K562 (cell line): ENCODE measurements at regions not wholly inside any gene's neighbourhood (a gene's known extent, or its start where the extent isn't known, plus 50 kb on each side); places are given as distances from the start of the nearest gene placed in this dataset.

Experiments
- ATAC-seq: fragments of 200-7000 bp; cut with Tn5 transposase; 3 replicates; pipeline ENCODE4 v1.9.1; 2020; ENCODE audit warnings: moderate library complexity
- BruUV-seq: library from RNA; stranded (reverse); fragments of 400-500 nt; replicated peaks from 2 replicates; lab custom pipeline; 2021; lab: Mats Ljungman, UMichigan
- CTCF ChIA-PET: fragments of 300-600 bp; formaldehyde crosslinking; extraction: SDS; loops from one replicate; lab custom pipeline; 2021; ENCODE audit warnings: low intra/inter-chr PET ratio; lab: Yijun Ruan, JAX
- POLR2A ChIA-PET: fragments of 300-600, 350-650 bp; sonication (Branson Sonifier 250); formaldehyde crosslinking; extraction: SDS; loops from one replicate; lab custom pipeline; 2021; ENCODE audit warnings: antibody characterized with exemption, inconsistent platforms; lab: Yijun Ruan, JAX
- DNase-seq, 4 experiments: peaks; one replicate each; pipeline versions ENCODE4 v3.0.0 to v3.0.0-alpha.2; 2011 to 2018; ENCODE audit warnings: low spot score in 3 of 4, mixed read lengths in 3 of 4; ENCODE audit errors: extremely low read depth in 1 of 4
- FAIRE-seq: peaks from 2 replicates; lab custom pipeline; 2011; peaks lifted over from hg19 to GRCh38; lab: Jason Lieb, UNC
- H2AFZ ChIP-seq: 2 replicates; pipeline ENCODE4 v1.6.0; 2011; ENCODE audit warnings: low read depth, low read length, control low read depth, inconsistent platforms
- H3K27ac ChIP-seq: fragments of 200-600 bp; 3 replicates; pipeline ENCODE4 v1.8.0; 2011; ENCODE audit warnings: low read depth, mild to moderate bottlenecking, control low read depth, inconsistent platforms, low read length, moderate library complexity, mixed read lengths; ENCODE audit errors: extremely low read depth
- H3K27me3 ChIP-seq, 2 experiments: fragments of 300-600 bp in 1 of 2; 2 replicates in 1 of 2; 3 replicates in 1 of 2; pipeline versions ENCODE4 v1.6.0 to v1.8.0; 2011; ENCODE audit warnings: inconsistent platforms in 2 of 2, low read length in 2 of 2, mild to moderate bottlenecking in 1 of 2, mixed read lengths in 1 of 2, moderate library complexity in 1 of 2; ENCODE audit not compliant: control insufficient read depth in 2 of 2, insufficient read depth in 2 of 2
- H3K36me3 ChIP-seq: fragments of 300-600 bp; 3 replicates; pipeline ENCODE4 v1.8.0; 2011; ENCODE audit warnings: mild to moderate bottlenecking, low read length, inconsistent platforms; ENCODE audit not compliant: control insufficient read depth, insufficient read depth
- H3K4me1 ChIP-seq, 2 experiments: fragments of 200-600 bp in 1 of 2; replicated peaks in 1 of 2; 2 replicates in 1 of 2; 3 replicates in 1 of 2; pipeline versions ENCODE4 v1.5.1 to v1.8.0; 2011; ENCODE audit warnings: inconsistent platforms in 2 of 2, low read length in 2 of 2, mild to moderate bottlenecking in 1 of 2, mixed read lengths in 1 of 2, moderate library complexity in 1 of 2; ENCODE audit not compliant: control insufficient read depth in 2 of 2, insufficient read depth in 2 of 2
- H3K4me2 ChIP-seq: 2 replicates; pipeline ENCODE4 v1.6.1; 2011; ENCODE audit warnings: low read length, control low read depth, inconsistent platforms, mixed read lengths; ENCODE audit not compliant: insufficient read depth
- H3K4me3 ChIP-seq: fragments of 200-600 bp; sonication (generic), shearing (Covaris generic); 2 replicates; pipeline ENCODE4 v1.5.1; 2016; ENCODE audit warnings: control low read depth, inconsistent platforms
- H3K79me2 ChIP-seq: fragments of 200-600 bp; 3 replicates; pipeline ENCODE4 v1.8.0; 2011; ENCODE audit warnings: low read length, inconsistent platforms; ENCODE audit not compliant: control insufficient read depth, insufficient read depth
- H3K9ac ChIP-seq, 2 experiments: 2 replicates each; pipeline versions ENCODE4 v1.6.0 to v1.6.1; 2011; ENCODE audit warnings: low read depth in 2 of 2, low read length in 2 of 2, control low read depth in 1 of 2, inconsistent platforms in 1 of 2, mild to moderate bottlenecking in 1 of 2, mixed read lengths in 1 of 2; ENCODE audit not compliant: insufficient read depth in 1 of 2
- H3K9me1 ChIP-seq: one replicate; pipeline ENCODE4 v1.6.0; 2011; ENCODE audit warnings: inconsistent platforms, mild to moderate bottlenecking, low read length, moderate library complexity; ENCODE audit not compliant: control insufficient read depth, insufficient read depth
- H3K9me3 ChIP-seq: replicated peaks from 2 replicates; pipeline ENCODE4 v1.5.1; 2011; ENCODE audit warnings: low read depth, low read length, inconsistent platforms; ENCODE audit not compliant: control insufficient read depth, insufficient read depth
- H4K20me1 ChIP-seq: replicated peaks from 2 replicates; pipeline ENCODE4 v1.6.1; 2011; ENCODE audit warnings: low read length, inconsistent platforms, mixed read lengths; ENCODE audit not compliant: control insufficient read depth, insufficient read depth
- ARID1B ChIP-seq: fragments of 450-650 bp; IDR thresholded peaks from 2 replicates; pipeline ENCODE4 v1.6.1; 2016; ENCODE audit warnings: antibody characterized with exemption, mild to moderate bottlenecking, inconsistent platforms
- CCAR2 ChIP-seq: fragments of 200-400 bp; formaldehyde crosslinking; IDR thresholded peaks from 2 replicates; pipeline ENCODE4 v1.6.1; 2017; ENCODE audit warnings: mild to moderate bottlenecking, low read depth, low read length
- ELK1 ChIP-seq: sonication (generic); formaldehyde crosslinking; IDR thresholded peaks from 2 replicates; pipeline ENCODE4 v1.8.1; 2022; ENCODE audit warnings: missing genetic modification reagents
- EP400 ChIP-seq: fragments of 450-650 bp; IDR thresholded peaks from 2 replicates; pipeline ENCODE4 v1.6.1; 2017; ENCODE audit warnings: antibody characterized with exemption, mild to moderate bottlenecking, moderate library complexity
- ESRRB ChIP-seq: fragments of 250-450 bp; sonication (Bioruptor Pico); IDR thresholded peaks from 2 replicates; pipeline ENCODE4 v1.5.0; 2020; ENCODE audit warnings: mild to moderate bottlenecking, moderate library complexity, borderline replicate concordance
- FOS ChIP-seq: IDR thresholded peaks from 3 replicates; pipeline ENCODE4 v1.6.1; 2011; ENCODE audit not compliant: insufficient read length; ENCODE audit errors: extremely low read depth
- HIVEP1 ChIP-seq: fragments of 250-450 bp; sonication (Bioruptor Pico); IDR thresholded peaks from 2 replicates; pipeline ENCODE4 v1.4.0; 2020; ENCODE audit warnings: mild to moderate bottlenecking
- MAFF ChIP-seq: IDR thresholded peaks from 2 replicates; pipeline ENCODE4 v1.6.1; 2012; ENCODE audit warnings: low read length, improper control_type of control experiment
- NFXL1 ChIP-seq: fragments of 450-650 bp; formaldehyde crosslinking; IDR thresholded peaks from 2 replicates; pipeline ENCODE4 v1.4.0; 2021; ENCODE audit warnings: mild to moderate bottlenecking
- POLR3A ChIP-seq: IDR thresholded peaks from 2 replicates; pipeline ENCODE4 v1.6.1; 2011; ENCODE audit warnings: borderline replicate concordance, mild to moderate bottlenecking, moderate library complexity; ENCODE audit not compliant: insufficient read length, insufficient read depth; ENCODE audit errors: extremely low read depth
- PREB ChIP-seq: sonication (generic); formaldehyde crosslinking; IDR thresholded peaks from 2 replicates; pipeline ENCODE4 v1.8.1; 2023; ENCODE audit warnings: mild to moderate bottlenecking, missing genetic modification reagents
- SAFB2 ChIP-seq: fragments of 200-400 bp; formaldehyde crosslinking; IDR thresholded peaks from 2 replicates; pipeline ENCODE4 v1.6.1; 2018; ENCODE audit warnings: borderline replicate concordance, low read length, low read depth, moderate library complexity; ENCODE audit not compliant: severe bottlenecking
- SIN3B ChIP-seq: fragments of 450-650 bp; IDR thresholded peaks from 2 replicates; pipeline ENCODE4 v1.6.1; 2017; ENCODE audit warnings: low read depth, mild to moderate bottlenecking, moderate library complexity
- SREBF1 ChIP-seq: fragments of 150-350 bp; IDR thresholded peaks from 2 replicates; pipeline ENCODE4 v1.6.1; 2014; ENCODE audit warnings: antibody characterized with exemption, low read depth, low read length, borderline replicate concordance
- TEAD1 ChIP-seq, 2 experiments: fragments of 450-650 bp in 1 of 2; sonication (generic) in 1 of 2; formaldehyde crosslinking; IDR thresholded peaks; 2 replicates each; pipeline versions ENCODE4 v1.4.0 to v1.8.0; 2020 to 2022; ENCODE audit warnings: mild to moderate bottlenecking in 2 of 2, missing genetic modification reagents in 1 of 2
- YY1 ChIP-seq, 3 experiments: IDR thresholded peaks; 2 replicates each; pipeline ENCODE4 v1.6.1; 2011; ENCODE audit warnings: low read length in 2 of 3, mild to moderate bottlenecking in 2 of 3, moderate library complexity in 2 of 3, borderline replicate concordance in 1 of 3, control low read depth in 1 of 3, low read depth in 1 of 3; ENCODE audit not compliant: insufficient read depth in 3 of 3, insufficient replicate concordance in 2 of 3, control insufficient read depth in 1 of 3, insufficient read length in 1 of 3; ENCODE audit errors: extremely low read depth in 1 of 3
- ZKSCAN3 ChIP-seq: fragments of 250-450 bp; sonication (Bioruptor Pico); IDR thresholded peaks from 2 replicates; pipeline ENCODE4 v1.4.0; 2020
- ZNF217 ChIP-seq: sonication (generic); formaldehyde crosslinking; IDR thresholded peaks from 2 replicates; pipeline ENCODE4 v1.8.0; 2022; ENCODE audit warnings: mild to moderate bottlenecking, missing genetic modification reagents
- WGBS: fragments of 100-300 bp; shearing (Covaris generic); methylation state at CpG from one replicate; pipeline ENCODE4 v1.1.6; 2016; ENCODE audit warnings: low coverage, mixed read lengths; ENCODE audit not compliant: insufficient coverage; ENCODE audit errors: missing lambda C conversion rate; 5-methylcytosine and 5-hydroxymethylcytosine counted together
- in situ Hi-C: fragments of 300-500 bp; cut with MboI; formaldehyde crosslinking; loops from 4 replicates; pipeline ENCODE4 v1.15.0; 2018; ENCODE audit warnings: inconsistent platforms, mixed read lengths
- intact Hi-C: fragments of 100-400 bp; cut with micrococcal nuclease; formaldehyde crosslinking; loops from 2 replicates; pipeline ENCODE4 v1.14.2; 2022
- TF ChIP-seq, protein P1 (sequence below): IDR thresholded peaks from 2 replicates; pipeline ENCODE4 v1.6.1; 2011; ENCODE audit not compliant: insufficient read length; ENCODE audit errors: extremely low read depth

- TF ChIP-seq NFXL1 (CRISPR knock-in tag) (no peak), POLR3A (no peak), YY1 (IDR thresholded peaks at IDR 0.05; ENCODE audit: borderline replicate concordance in 1 of 3, control insufficient read depth in 1 of 3, extremely low read depth in 1 of 3, insufficient read depth in 3 of 3, insufficient read length in 1 of 3, insufficient replicate concordance in 2 of 3, low read depth in 1 of 3, low read length in 2 of 3) (no peak), EP400 (no peak)
Observed at GRCh38 chr5:12099296-12099695, 195.1 kb upstream of the CTNND2 start (continued).

- no peaks in the 10 kb centered on the region for H3K27me3 ChIP-seq
- H3K9me3 ChIP-seq = no peaks in the 10 kb centered on the region
- in situ Hi-C loops (no loop called here), intact Hi-C loops (no loop called here)
- POLR2A ChIA-PET = no interaction called here
- no peak overlapping the region for H3K9ac ChIP-seq
- no peak overlapping the region for H3K4me3 ChIP-seq
- ATAC-seq (no peak), FAIRE-seq (no peak), DNase-seq (no peak)
- no peaks in the 10 kb centered on the region for H3K9me1 ChIP-seq
- BruUV-seq = no TSS peak
- H3K36me3 ChIP-seq = no peaks in the 10 kb centered on the region
- WGBS = 0% methylated on average over 1 of the region's 1 CpG
- CTCF ChIA-PET = no interaction called here
- no peaks in the 10 kb centered on the region for H3K79me2 ChIP-seq
- no peak overlapping the region for H3K27ac ChIP-seq
- no peaks in the 10 kb centered on the region for H3K4me1 ChIP-seq
- H4K20me1 ChIP-seq = no peaks in the 10 kb centered on the region
- H2AFZ ChIP-seq = no peak overlapping the region
- H3K4me2 ChIP-seq = no peak overlapping the region
- TF ChIP-seq PREB (no peak), ELK1 (no peak), ESRRB (no peak), SREBF1 (no peak), FOS (no peak), ARID1B (no peak), SAFB2 (no peak), TEAD1 (CRISPR knock-in tag; IDR thresholded peaks at IDR 0.05) (no peak), ZKSCAN3 (CRISPR knock-in tag) (no peak), ZNF217 (CRISPR knock-in tag) (no peak), HIVEP1 (CRISPR knock-in tag) (no peak), CCAR2 (no peak), MAFF (no peak), SIN3B (no peak)
- TF ChIP-seq, protein P1, sequence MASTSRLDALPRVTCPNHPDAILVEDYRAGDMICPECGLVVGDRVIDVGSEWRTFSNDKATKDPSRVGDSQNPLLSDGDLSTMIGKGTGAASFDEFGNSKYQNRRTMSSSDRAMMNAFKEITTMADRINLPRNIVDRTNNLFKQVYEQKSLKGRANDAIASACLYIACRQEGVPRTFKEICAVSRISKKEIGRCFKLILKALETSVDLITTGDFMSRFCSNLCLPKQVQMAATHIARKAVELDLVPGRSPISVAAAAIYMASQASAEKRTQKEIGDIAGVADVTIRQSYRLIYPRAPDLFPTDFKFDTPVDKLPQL = no peak
Observed at GRCh38 chr5:12095808-12096281, 191.6 kb upstream of the CTNND2 start.
